Fibroblast of mammary gland (primary cell): ENCODE measurements at regions not wholly inside any gene's neighbourhood (a gene's known extent, or its start where the extent isn't known, plus 50 kb on each side); places are given as distances from the start of the nearest gene placed in this dataset.

Experiments
- DNase-seq: peaks from one replicate; pipeline ENCODE4 v3.0.0-alpha.2; 2010; ENCODE audit warnings: low read depth
- H3K4me3 ChIP-seq: 2 replicates; pipeline ENCODE4 v1.5.1; 2011; ENCODE audit warnings: low read depth, mild to moderate bottlenecking, low read length, moderate library complexity; ENCODE audit not compliant: control insufficient read depth
- TF ChIP-seq, protein P1 (sequence below): conservative IDR thresholded peaks from 2 replicates; pipeline ENCODE4 v1.5.1; 2011; ENCODE audit warnings: low read depth, low read length, inconsistent platforms; ENCODE audit not compliant: control insufficient read depth, insufficient read depth

DNA sequence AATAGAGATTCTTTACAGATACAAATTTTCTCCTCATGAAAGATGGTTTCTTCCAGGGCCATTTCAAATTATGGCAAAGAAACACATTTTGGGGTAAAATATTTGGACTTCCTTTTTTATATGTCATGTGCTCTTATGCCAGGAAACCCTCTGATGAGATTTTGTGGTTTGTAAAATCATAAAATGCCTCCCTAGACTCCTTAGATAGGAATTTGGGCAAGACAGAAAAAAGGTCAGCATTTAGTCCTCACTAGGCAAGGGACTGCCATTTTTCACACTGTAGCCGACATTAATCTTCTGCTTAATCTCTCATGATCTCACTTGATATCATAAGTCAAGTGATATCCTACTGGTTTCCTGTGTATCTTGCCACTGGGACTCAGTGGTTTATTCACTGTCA lies 286.4 kb downstream of the ARHGAP12 start:
- H3K4me3 ChIP-seq: no peak overlapping the region
- TF ChIP-seq, protein P1, sequence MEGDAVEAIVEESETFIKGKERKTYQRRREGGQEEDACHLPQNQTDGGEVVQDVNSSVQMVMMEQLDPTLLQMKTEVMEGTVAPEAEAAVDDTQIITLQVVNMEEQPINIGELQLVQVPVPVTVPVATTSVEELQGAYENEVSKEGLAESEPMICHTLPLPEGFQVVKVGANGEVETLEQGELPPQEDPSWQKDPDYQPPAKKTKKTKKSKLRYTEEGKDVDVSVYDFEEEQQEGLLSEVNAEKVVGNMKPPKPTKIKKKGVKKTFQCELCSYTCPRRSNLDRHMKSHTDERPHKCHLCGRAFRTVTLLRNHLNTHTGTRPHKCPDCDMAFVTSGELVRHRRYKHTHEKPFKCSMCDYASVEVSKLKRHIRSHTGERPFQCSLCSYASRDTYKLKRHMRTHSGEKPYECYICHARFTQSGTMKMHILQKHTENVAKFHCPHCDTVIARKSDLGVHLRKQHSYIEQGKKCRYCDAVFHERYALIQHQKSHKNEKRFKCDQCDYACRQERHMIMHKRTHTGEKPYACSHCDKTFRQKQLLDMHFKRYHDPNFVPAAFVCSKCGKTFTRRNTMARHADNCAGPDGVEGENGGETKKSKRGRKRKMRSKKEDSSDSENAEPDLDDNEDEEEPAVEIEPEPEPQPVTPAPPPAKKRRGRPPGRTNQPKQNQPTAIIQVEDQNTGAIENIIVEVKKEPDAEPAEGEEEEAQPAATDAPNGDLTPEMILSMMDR: no peak
- DNase-seq: no peak

DNA sequence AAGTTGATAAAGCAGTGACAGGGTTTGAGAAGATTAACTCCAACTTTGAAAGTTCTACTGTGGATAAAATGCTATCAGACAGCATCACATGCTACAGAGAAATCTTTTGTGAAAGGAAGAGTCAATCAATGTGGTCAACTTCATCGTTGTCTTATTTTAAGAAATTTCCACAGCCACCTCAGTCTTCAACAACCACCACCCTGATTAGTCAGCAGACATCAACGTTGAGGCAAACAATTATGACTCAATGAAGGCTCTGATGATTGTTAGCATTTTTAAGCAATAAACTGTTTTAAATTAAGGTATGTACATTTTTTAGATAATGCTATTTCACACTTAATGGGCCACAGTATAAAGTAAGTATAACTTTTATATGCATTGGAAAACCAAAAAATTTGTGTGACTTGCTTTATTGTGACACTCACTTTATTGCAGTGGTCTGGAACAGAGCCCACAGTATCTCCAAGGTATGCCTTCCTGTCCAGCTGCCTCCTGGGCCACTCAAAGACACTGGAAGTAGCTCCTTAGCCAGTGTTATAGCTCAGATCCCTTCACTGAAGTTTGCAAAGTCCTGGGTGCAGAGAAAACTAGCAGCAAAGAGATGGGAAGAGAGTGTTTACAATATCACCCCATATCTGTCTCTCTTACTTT lies 293.1 kb downstream of the ARHGAP12 start:
- H3K4me3 ChIP-seq: no peak overlapping the region
- DNase-seq: peak; percentile 73
- TF ChIP-seq, protein P1: no peak

DNA sequence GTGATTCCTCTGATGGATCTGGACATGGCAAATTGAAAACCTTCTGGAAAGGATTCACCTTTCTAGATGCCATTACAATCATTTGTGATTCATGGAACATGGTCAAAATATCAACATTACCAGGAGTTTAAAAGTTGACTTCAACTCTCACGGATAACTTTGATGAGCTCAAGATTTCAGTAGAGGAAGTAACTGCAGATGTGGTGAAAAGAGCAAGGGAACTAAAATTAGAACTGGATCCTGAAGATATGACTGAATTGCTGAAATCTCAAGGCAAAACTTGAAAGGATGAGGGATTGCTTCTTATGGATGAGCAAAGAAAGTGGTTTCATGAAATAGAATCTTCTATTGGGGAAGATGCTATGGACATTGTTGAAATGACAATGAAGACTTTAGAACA lies 293.6 kb downstream of the ARHGAP12 start:
- no peak for DNase-seq
- H3K4me3 ChIP-seq: no peak overlapping the region
- TF ChIP-seq, protein P1: no peak

DNA sequence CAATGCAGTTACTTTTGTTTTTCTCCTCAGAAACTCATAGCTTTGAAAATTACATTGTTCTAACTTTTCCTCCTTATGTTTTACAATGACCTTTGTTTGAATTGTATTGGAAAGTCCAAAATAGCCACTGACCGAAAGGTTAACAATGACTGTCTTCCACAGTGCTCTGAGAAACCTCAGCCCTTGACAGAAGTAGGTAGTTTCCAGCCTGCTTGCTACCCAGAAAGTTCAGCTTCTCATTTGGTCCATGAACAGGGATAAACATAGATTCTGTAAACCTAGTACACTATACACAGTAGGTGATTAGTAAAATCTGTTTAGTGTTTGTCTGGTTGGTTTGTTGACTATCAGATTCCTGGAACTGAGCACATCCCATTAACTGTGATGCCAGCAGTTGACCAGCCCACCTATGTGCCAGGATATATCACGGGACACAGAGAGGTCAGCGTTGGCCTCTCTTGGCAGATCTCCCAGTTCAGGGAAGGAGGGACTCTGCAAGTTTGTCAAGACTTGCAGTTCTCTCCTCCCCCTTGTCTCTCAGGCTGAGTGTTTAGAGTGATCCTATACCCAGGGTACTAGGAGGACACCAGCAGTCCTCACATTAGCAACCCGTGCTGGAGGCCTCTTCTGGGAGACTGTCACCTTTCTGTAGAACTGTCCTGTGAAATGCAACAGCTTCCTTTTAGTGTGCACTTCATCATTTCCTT lies 297.6 kb downstream of the ARHGAP12 start:
- TF ChIP-seq, protein P1: no peak
- H3K4me3 ChIP-seq: no peak overlapping the region
- DNase-seq: no peak

DNA sequence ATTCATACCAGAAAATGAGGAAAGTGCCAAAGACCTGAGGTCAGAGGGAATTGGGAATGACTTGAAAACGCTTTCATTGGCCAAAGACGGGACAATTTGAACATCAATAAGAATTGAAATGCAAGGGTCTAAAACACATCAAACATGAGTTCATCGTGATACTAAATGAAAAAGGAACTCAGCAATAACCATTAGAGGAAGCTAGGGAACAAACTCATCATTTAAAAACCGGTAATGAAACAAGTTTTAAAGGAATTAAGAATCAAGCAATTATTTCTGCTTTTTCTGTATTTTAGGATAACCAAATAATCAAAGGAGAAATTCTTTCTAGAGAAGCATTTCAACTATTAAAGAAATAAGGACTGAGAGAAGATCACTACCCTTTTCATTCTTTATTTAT lies 303.1 kb downstream of the ARHGAP12 start:
- TF ChIP-seq, protein P1: no peak
- DNase-seq: no peak

DNA sequence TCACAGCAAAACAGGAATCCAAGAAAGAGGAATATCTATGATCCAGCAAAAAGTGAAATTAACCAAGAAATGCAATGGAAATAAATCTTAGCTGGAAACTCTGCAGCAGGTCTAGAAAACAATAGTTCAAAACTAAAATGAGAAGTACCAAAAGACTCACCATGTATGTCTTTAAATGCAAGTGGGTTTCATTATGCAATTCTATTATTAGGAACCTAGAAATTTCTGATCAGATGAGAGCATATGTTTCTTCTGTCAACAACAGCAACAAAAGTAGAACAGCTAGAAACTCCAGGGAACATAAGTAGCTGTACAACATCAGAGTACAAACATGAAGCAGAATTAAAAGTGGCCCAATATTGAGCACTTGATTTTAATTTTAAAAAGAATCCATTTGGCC lies 304.0 kb downstream of the ARHGAP12 start:
- DNase-seq: no peak
- TF ChIP-seq, protein P1: no peak
- H3K4me3 ChIP-seq: no peak overlapping the region

More for the DNA sequence above, 303.1 kb downstream of the ARHGAP12 start:
- H3K4me3 ChIP-seq: no peak overlapping the region
